IMR-90 (cell line): ENCODE measurements at regions not wholly inside any gene's neighbourhood (a gene's known extent, or its start where the extent isn't known, plus 50 kb on each side); places are given as distances from the start of the nearest gene placed in this dataset.

ENCODE experiments used
- ATAC-seq: fragments of 200-7000 bp; cut with Tn5 transposase; 2 replicates; pipeline ENCODE4 v1.9.1; 2020; ENCODE audit warnings: low read depth, mild to moderate bottlenecking, moderate library complexity
- BruUV-seq: library from RNA; stranded (reverse); fragments of 400-500 nt; replicated peaks from 2 replicates; lab custom pipeline; 2021; lab: Mats Ljungman, UMichigan
- CTCF ChIA-PET: fragments of 300-600 bp; formaldehyde crosslinking; extraction: SDS; loops from one replicate; lab custom pipeline; 2021; ENCODE audit warnings: antibody characterized with exemption; lab: Yijun Ruan, JAX
- POLR2A ChIA-PET: fragments of 300-600 bp; sonication (Branson Sonifier 250); formaldehyde crosslinking; loops from one replicate; lab custom pipeline; 2022; ENCODE audit warnings: antibody characterized with exemption; ENCODE audit not compliant: unreplicated experiment; lab: Charles Lee
- DNase-seq: peaks from one replicate; pipeline ENCODE4 v3.0.0; 2013
- H2AFZ ChIP-seq: replicated peaks from 2 replicates; pipeline ENCODE3; 2013; ENCODE audit warnings: low read length, mild to moderate bottlenecking; ENCODE audit not compliant: poor library complexity
- H2AK5ac ChIP-seq: 2 replicates; pipeline ENCODE4 v1.6.1; 2013; ENCODE audit warnings: low read depth, low read length, inconsistent platforms
- H2AK9ac ChIP-seq: replicated peaks from 2 replicates; pipeline ENCODE3; 2013; ENCODE audit warnings: mild to moderate bottlenecking, low read depth, low read length, moderate library complexity; ENCODE audit not compliant: poor library complexity
- H2BK120ac ChIP-seq: 2 replicates; pipeline ENCODE4 v1.6.1; 2013; ENCODE audit warnings: low read depth, low read length, inconsistent platforms
- H2BK15ac ChIP-seq: 3 replicates; pipeline ENCODE4 v1.6.1; 2013; ENCODE audit warnings: low read depth, low read length, inconsistent platforms
- H2BK20ac ChIP-seq: 2 replicates; pipeline ENCODE4 v1.6.1; 2013; ENCODE audit warnings: low read depth, mild to moderate bottlenecking, inconsistent platforms, low read length, moderate library complexity
- H2BK5ac ChIP-seq: 2 replicates; pipeline ENCODE4 v1.6.1; 2013; ENCODE audit warnings: mild to moderate bottlenecking, low read depth, low read length, inconsistent platforms; ENCODE audit not compliant: poor library complexity, severe bottlenecking
- H3K14ac ChIP-seq: replicated peaks from 2 replicates; pipeline ENCODE4 v1.6.1; 2013; ENCODE audit warnings: low read depth, low read length, inconsistent platforms
- H3K18ac ChIP-seq: 2 replicates; pipeline ENCODE4 v1.6.1; 2013; ENCODE audit warnings: low read depth, low read length, control low read depth
- H3K23ac ChIP-seq: 2 replicates; pipeline ENCODE4 v1.6.1; 2013; ENCODE audit warnings: low read depth, low read length, inconsistent platforms
- H3K27ac ChIP-seq: 2 replicates; pipeline ENCODE4 v1.5.1; 2013; ENCODE audit warnings: mild to moderate bottlenecking, control low read depth, low read length; ENCODE audit not compliant: insufficient read depth
- H3K27me3 ChIP-seq: 2 replicates; pipeline ENCODE4 v1.6.1; 2013; ENCODE audit warnings: low read length; ENCODE audit not compliant: control insufficient read depth, insufficient read depth
- H3K36me3 ChIP-seq: 2 replicates; pipeline ENCODE4 v1.6.1; 2013; ENCODE audit warnings: low read length, mixed read lengths; ENCODE audit not compliant: control insufficient read depth, insufficient read depth
- H3K4ac ChIP-seq: 2 replicates; pipeline ENCODE4 v1.6.1; 2013; ENCODE audit warnings: low read depth, low read length, inconsistent platforms
- H3K4me1 ChIP-seq: 2 replicates; pipeline ENCODE4 v1.6.1; 2013; ENCODE audit warnings: low read length, mixed read lengths; ENCODE audit not compliant: control insufficient read depth, insufficient read depth
- H3K4me2 ChIP-seq: 2 replicates; pipeline ENCODE4 v1.6.1; 2013; ENCODE audit warnings: low read depth, mild to moderate bottlenecking, control low read depth, low read length, moderate library complexity
- H3K4me3 ChIP-seq: 2 replicates; pipeline ENCODE4 v1.5.1; 2013; ENCODE audit warnings: low read depth, mild to moderate bottlenecking, control low read depth, low read length, moderate library complexity; ENCODE audit not compliant: insufficient read depth
- H3K56ac ChIP-seq: 2 replicates; pipeline ENCODE4 v1.6.1; 2013; ENCODE audit warnings: low read length, inconsistent platforms; ENCODE audit not compliant: insufficient read depth; ENCODE audit errors: extremely low read depth
- H3K79me1 ChIP-seq, 2 experiments: 2 replicates each; pipeline ENCODE4 v1.6.1; 2013; ENCODE audit warnings: low read length in 2 of 2, inconsistent platforms in 1 of 2, low read depth in 1 of 2
- H3K9ac ChIP-seq: 2 replicates; pipeline ENCODE4 v1.6.1; 2013; ENCODE audit warnings: low read depth, low read length, control low read depth
- H3K9me1 ChIP-seq: 2 replicates; pipeline ENCODE4 v1.6.1; 2013; ENCODE audit warnings: low read length, inconsistent platforms; ENCODE audit not compliant: insufficient read depth
- H3K9me3 ChIP-seq: 2 replicates; pipeline ENCODE4 v1.6.1; 2013; ENCODE audit warnings: low read length; ENCODE audit not compliant: control insufficient read depth, insufficient read depth
- H4K20me1 ChIP-seq: 2 replicates; pipeline ENCODE4 v1.6.1; 2013; ENCODE audit warnings: low read length, inconsistent platforms; ENCODE audit not compliant: insufficient read depth
- H4K5ac ChIP-seq: 2 replicates; pipeline ENCODE4 v1.6.1; 2013; ENCODE audit warnings: mild to moderate bottlenecking, low read depth, low read length, control low read depth
- H4K8ac ChIP-seq, 2 experiments: 2 replicates each; pipeline ENCODE4 v1.6.1; 2013; ENCODE audit warnings: low read depth in 2 of 2, low read length in 2 of 2, control low read depth in 1 of 2, inconsistent platforms in 1 of 2
- H4K91ac ChIP-seq: 2 replicates; pipeline ENCODE4 v1.6.1; 2013; ENCODE audit warnings: low read depth, low read length, inconsistent platforms; ENCODE audit not compliant: insufficient read depth
- CEBPB ChIP-seq: IDR thresholded peaks from 2 replicates; pipeline ENCODE4 v1.6.1; 2012; ENCODE audit warnings: low read depth, low read length, improper control_type of control experiment
- MXI1 ChIP-seq: IDR thresholded peaks from 2 replicates; pipeline ENCODE4 v1.6.1; 2012; ENCODE audit warnings: low read depth, mild to moderate bottlenecking, low read length, moderate library complexity, borderline replicate concordance
- RAD21 ChIP-seq: IDR thresholded peaks from 2 replicates; pipeline ENCODE4 v1.6.1; 2012; ENCODE audit warnings: low read length, improper control_type of control experiment
- RCOR1 ChIP-seq: IDR thresholded peaks from 2 replicates; pipeline ENCODE4 v1.6.1; 2012; ENCODE audit warnings: mild to moderate bottlenecking, low read length, improper control_type of control experiment; ENCODE audit not compliant: insufficient replicate concordance
- SMC3 ChIP-seq: fragments of 150-350 bp; IDR thresholded peaks from 2 replicates; pipeline ENCODE4 v1.6.1; 2016; ENCODE audit warnings: low read depth, mild to moderate bottlenecking, antibody characterized with exemption, low read length, moderate library complexity
- WGBS, 2 experiments: methylation state at CpG; one replicate each; pipeline versions ENCODE4 v1.1.5 to v1.1.7; 2013; ENCODE audit warnings: missing lambda C conversion rate in 2 of 2; ENCODE audit not compliant: insufficient read length in 1 of 2; ENCODE audit errors: extremely low coverage in 2 of 2; 5-methylcytosine and 5-hydroxymethylcytosine counted together
- dilution Hi-C: fragments of 300-500 bp; cut with HindIII; formaldehyde crosslinking; loops from one replicate; pipeline ENCODE4 v1.14.3; 2018; ENCODE audit warnings: low sequenced_read_pairs; ENCODE audit not compliant: unreplicated experiment
- in situ Hi-C: fragments of 300-500 bp; cut with MboI; formaldehyde crosslinking; loops from 3 replicates; pipeline ENCODE4 v1.14.3; 2019; ENCODE audit warnings: low sequenced_read_pairs, inconsistent platforms, mixed read lengths
- intact Hi-C: fragments of 100-400 bp; cut with micrococcal nuclease; formaldehyde crosslinking; loops from 2 replicates; pipeline ENCODE4 v1.10.0; 2022
- TF ChIP-seq, protein P1 (sequence below): fragments of 150-350 bp; IDR thresholded peaks from 2 replicates; pipeline ENCODE4 v1.6.1; 2017; ENCODE audit warnings: mild to moderate bottlenecking, antibody characterized with exemption, low read length, low read depth

- dilution Hi-C loops: no loop called here
- ATAC-seq (no peak), DNase-seq (no peak)
- Histone ChIP-seq H3K56ac (no peak overlapping the region), H3K36me3 (no peaks in the 10 kb centered on the region), H2AFZ (no peak overlapping the region), H3K4me1 (no peaks in the 10 kb centered on the region), H3K4me3 (no peak overlapping the region), H3K9me3 (peaks cover 6% of the 10 kb centered on the region), H2AK9ac (no peak overlapping the region), H2BK15ac (no peak overlapping the region), H4K8ac (no peak overlapping the region), H3K14ac (no peak overlapping the region), H4K20me1 (no peaks in the 10 kb centered on the region), H4K5ac (no peak overlapping the region), H2AK5ac (no peak overlapping the region), H3K9me1 (no peaks in the 10 kb centered on the region), H3K27me3 (no peaks in the 10 kb centered on the region), H3K4me2 (no peak overlapping the region), H3K27ac (no peak overlapping the region), H4K91ac (no peak overlapping the region), H3K79me1 (no peaks in the 10 kb centered on the region), H3K4ac (no peak overlapping the region), H3K9ac (no peak overlapping the region), H3K23ac (no peak overlapping the region), H2BK20ac (no peak overlapping the region), H2BK120ac (no peak overlapping the region), H3K18ac (no peak overlapping the region), H2BK5ac (no peak overlapping the region)
- ChIA-PET CTCF (no interaction called here), POLR2A (no interaction called here)
- in situ Hi-C loops: no loop called here
- intact Hi-C loops: no loop called here
- BruUV-seq: no TSS peak
- TF ChIP-seq MXI1: no peak
- TF ChIP-seq, protein P1, sequence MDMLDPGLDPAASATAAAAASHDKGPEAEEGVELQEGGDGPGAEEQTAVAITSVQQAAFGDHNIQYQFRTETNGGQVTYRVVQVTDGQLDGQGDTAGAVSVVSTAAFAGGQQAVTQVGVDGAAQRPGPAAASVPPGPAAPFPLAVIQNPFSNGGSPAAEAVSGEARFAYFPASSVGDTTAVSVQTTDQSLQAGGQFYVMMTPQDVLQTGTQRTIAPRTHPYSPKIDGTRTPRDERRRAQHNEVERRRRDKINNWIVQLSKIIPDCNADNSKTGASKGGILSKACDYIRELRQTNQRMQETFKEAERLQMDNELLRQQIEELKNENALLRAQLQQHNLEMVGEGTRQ: no peak
- no peak for TF ChIP-seq SMC3
- TF ChIP-seq RAD21: no peak
- TF ChIP-seq CEBPB: no peak
- TF ChIP-seq RCOR1: no peak
- 71% methylated on average over 6 of the region's 27 CpGs; no CpG with 5 or more reads in 1 of the 2 experiments for WGBS, 2 experiments
Measured at GRCh38 chr5:114695292-114695904, 333.5 kb downstream of the KCNN2 start.
